GM12891 (cell line): ENCODE measurements at regions not wholly inside any gene's neighbourhood (a gene's known extent, or its start where the extent isn't known, plus 50 kb on each side); places are given as distances from the start of the nearest gene placed in this dataset.

Source experiments
- DNase-seq: peaks from one replicate; pipeline ENCODE4 v3.0.0; 2011; ENCODE audit warnings: low spot score; ENCODE audit not compliant: insufficient read length
- FAIRE-seq: peaks from 2 replicates; lab custom pipeline; 2011; peaks lifted over from hg19 to GRCh38; lab: Jason Lieb, UNC
- PAX5 ChIP-seq: IDR thresholded peaks from 2 replicates; pipeline ENCODE4 v1.6.1; 2011; ENCODE audit warnings: low read length, moderate library complexity, mild to moderate bottlenecking; ENCODE audit not compliant: insufficient read depth, severe bottlenecking
- POLR2A ChIP-seq: IDR thresholded peaks from 2 replicates; pipeline ENCODE4 v1.6.1; 2011; ENCODE audit warnings: low read depth, low read length, control low read depth
- POLR2AphosphoS5 ChIP-seq: IDR thresholded peaks from 2 replicates; pipeline ENCODE4 v1.6.1; 2011; ENCODE audit warnings: low read depth, low read length, control low read depth
- POU2F2 ChIP-seq: IDR thresholded peaks from 2 replicates; pipeline ENCODE4 v1.6.1; 2011; ENCODE audit warnings: low read depth, mild to moderate bottlenecking, control low read depth, low read length, moderate library complexity
- SPI1 ChIP-seq: IDR thresholded peaks from 2 replicates; pipeline ENCODE4 v1.6.1; 2011; ENCODE audit warnings: low read depth, low read length, control low read depth
- TAF1 ChIP-seq: IDR thresholded peaks from 2 replicates; pipeline ENCODE4 v1.6.1; 2011; ENCODE audit warnings: low read depth, low read length, control low read depth

DNA sequence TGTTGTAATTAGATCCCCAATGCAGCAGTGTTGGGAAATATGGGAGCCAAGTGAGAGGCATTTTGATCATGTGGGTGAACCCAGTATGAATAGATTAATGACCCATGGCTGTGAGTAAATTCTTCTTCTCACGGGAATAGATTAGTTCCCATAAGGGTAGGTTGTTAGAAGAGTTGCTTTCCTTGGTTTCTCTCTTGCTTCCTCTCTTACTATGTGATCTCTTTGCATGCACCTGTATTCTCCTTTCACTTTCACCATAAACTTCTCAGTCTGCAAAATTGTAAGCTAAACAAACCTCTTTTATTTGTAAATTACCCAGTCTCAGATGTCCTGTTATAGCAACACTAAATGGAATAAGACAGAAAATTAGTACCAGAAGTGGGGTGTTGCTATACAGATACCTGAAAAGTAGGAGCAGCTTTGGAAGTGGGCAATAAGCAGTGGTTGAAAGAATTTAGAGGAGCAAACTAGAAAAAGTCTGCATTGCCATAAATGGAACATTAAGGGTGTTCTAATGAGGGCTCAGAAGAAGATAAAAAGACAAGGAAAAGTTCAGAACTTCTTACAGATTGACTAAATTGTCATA, 1090.0 kb upstream of the ARRDC3 start:
- no peak for DNase-seq
- FAIRE-seq, result no peak

DNA sequence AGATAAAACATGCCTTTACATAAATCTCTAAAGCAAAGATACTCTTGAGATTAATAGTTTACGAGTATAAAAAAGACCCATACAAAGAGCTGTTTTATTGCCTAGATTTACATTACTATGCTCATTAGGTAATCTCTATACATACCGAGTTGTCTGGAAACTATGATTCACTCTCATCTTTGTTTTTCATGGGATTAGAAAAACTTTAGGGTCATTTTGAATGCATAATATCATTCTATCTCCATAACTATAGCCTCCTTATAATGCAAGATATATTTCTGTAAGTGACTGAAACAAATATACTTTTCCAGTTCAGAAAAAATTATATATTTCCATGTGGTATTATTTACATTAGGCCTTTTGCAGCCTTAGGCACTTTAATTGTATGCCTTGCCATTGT, 1088.7 kb upstream of the ARRDC3 start:
- DNase-seq, result no peak
- no peak for TF ChIP-seq PAX5
- no peak for TF ChIP-seq POLR2AphosphoS5
- no peak for TF ChIP-seq POU2F2
- no peak for TF ChIP-seq SPI1
- no peak for TF ChIP-seq POLR2A
- TF ChIP-seq TAF1, result no peak
- FAIRE-seq, result no peak

More for the DNA sequence above, 1090.0 kb upstream of the ARRDC3 start:
- TF ChIP-seq POLR2AphosphoS5 (no peak), POU2F2 (no peak), PAX5 (no peak), SPI1 (no peak), TAF1 (no peak), POLR2A (no peak)

DNA sequence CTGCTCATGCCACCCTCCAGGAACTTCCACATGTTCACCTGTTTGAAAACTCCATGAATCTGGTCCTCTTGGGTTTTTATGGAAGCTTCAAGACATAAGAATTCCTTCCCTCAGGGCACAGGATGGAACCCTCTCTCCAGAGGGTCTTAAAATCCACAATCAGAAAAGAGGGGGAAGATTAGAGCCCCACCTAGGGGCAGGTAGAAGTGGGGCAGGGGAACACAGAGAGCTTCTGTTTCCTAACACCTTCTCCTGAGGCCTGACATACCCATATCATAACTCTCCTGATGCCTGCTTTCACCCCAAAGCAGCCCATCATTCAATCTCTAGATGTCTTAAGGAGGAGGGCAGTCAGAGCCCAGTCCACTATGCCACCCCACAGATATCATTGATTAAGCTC, 1087.7 kb upstream of the ARRDC3 start:
- no peak for TF ChIP-seq SPI1
- no peak for TF ChIP-seq POU2F2
- no peak for TF ChIP-seq PAX5
- TF ChIP-seq POLR2A, result no peak
- no peak for TF ChIP-seq TAF1
- TF ChIP-seq POLR2AphosphoS5, result no peak

DNA sequence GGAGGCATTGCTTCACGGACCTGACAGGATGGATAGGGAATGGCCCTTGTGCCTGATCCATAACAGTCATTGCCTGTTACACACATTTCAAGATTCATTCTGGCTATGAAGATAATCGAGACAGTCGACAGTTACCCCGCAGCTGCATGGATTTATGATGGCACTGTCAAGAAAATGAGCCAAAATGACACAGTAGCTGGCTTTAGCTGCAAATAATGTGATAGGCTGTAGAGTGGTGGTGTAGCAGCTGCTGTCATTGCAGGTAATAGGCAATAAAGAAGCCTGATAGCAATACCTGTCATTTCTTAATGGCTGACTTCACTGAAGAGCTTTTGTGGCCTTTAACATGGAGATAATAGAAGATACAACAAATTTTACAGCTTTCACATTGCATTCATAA, 1085.2 kb upstream of the ARRDC3 start:
- TF ChIP-seq SPI1, result no peak
- no peak for TF ChIP-seq POLR2AphosphoS5
- TF ChIP-seq POLR2A, result no peak
- TF ChIP-seq PAX5, result no peak
- no peak for TF ChIP-seq POU2F2
- no peak for TF ChIP-seq TAF1
- FAIRE-seq (no peak), DNase-seq (no peak)

More for the DNA sequence above, 1087.7 kb upstream of the ARRDC3 start:
- FAIRE-seq (no peak), DNase-seq (no peak)

DNA sequence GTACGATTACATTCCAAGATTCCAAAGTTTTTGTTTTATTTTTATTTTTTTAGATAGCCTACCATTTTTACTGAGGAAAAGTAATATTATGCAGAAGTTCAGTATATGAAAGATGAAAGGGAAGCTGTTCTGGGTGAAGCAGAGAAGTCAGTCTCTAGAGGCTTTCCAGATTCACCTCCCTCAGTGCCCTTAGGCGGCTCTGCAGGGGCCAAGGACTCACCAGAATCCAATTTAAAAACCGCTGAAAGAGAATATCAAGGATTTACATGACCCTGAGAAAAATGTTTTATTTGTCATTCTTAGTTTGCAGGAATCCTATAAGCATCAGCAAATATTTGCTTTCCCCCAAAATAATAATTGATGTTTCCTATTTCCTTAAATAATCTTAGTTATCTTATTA, 1084.6 kb upstream of the ARRDC3 start:
- FAIRE-seq (no peak), DNase-seq (no peak)
- TF ChIP-seq POLR2A, result no peak
- TF ChIP-seq SPI1, result no peak
- TF ChIP-seq TAF1, result no peak
- TF ChIP-seq PAX5, result no peak
- TF ChIP-seq POLR2AphosphoS5, result no peak
- no peak for TF ChIP-seq POU2F2

DNA sequence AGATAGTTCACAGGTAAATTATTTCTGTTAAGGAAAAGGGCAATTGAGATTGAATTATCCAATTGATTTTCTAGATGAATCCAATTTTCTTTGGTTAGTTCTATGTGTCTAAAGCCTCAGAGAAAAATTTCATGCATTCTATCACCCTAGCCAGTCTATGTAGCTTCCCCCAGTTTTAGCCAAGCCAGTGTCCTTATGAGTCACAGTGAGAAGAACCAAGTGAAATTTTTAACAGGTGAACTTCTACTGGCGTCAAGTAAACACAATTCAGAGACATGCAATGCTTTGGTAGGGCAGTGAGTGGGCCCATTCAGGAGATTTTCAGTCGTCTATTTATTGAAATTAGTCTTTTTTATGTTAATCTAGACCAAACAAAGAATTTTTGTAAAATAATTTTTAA, 1077.4 kb upstream of the ARRDC3 start:
- DNase-seq (no peak), FAIRE-seq (no peak)
- TF ChIP-seq POLR2AphosphoS5 (no peak), POLR2A (no peak), PAX5 (no peak), POU2F2 (no peak)

DNA sequence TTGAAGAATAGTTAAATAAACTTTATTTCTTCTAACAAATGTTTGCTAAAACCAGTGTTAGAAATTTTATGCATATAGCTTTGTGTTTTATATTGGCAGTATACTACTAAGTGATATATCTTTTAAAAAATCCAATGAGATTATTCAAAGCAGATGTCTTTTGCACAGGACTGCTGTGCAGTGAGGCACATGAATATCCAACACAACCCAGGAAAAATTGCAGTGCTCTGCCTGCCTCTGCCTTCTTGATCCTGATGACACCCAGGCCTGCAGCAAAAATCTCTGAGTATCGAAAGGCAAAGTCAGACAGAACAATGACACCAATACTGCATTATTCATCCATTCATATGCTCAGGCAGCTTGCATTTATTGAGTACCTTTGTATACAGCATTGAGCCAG, 1076.5 kb upstream of the ARRDC3 start:
- no peak for TF ChIP-seq SPI1
- TF ChIP-seq POLR2A, result no peak
- TF ChIP-seq PAX5, result no peak
- no peak for TF ChIP-seq POU2F2
- no peak for TF ChIP-seq TAF1
- no peak for TF ChIP-seq POLR2AphosphoS5
- FAIRE-seq (no peak), DNase-seq (no peak)

DNA sequence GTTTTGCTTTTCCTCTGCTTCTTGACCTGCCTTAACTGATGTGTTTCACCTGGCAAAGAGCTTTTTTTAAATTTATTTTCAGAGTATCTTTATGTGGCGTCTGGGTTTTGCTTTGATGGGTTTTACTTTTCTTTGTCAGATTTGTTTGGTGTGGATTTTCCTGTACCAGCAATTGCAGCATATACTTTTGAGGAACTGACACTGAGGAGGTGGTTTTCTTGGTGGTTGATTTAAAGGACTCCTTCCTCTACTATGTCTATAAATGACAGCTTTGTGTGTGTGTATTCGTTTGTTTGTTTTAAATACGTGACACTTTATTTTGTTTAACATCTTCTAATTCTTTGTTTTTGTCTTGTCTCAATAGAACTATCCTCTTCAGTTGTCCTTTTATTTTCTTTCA, 1071.9 kb upstream of the ARRDC3 start:
- peak; percentile 7 for DNase-seq
- FAIRE-seq, result peak; percentile 80
- TF ChIP-seq SPI1 (peak; percentile 99), PAX5 (no peak)

DNA sequence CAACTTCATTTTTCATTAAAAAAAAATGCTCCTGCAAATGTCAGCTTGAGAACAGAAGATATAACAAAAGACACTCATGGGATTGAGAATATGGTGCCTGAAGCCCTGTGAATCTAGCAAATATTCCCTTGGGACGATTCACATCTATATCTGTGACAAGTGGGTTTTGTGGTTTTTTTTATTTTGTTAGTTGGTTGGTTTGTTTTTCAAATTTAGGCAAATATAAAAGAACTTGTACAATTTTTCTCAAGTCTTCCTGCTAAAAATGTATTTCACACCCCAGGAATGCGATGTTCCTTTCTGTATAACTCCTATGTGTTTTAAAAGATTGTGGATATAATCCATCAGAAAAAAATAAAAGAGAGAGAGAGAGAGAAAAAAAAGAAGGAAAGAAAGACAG, 1061.8 kb upstream of the ARRDC3 start:
- TF ChIP-seq POU2F2 (no peak), POLR2AphosphoS5 (no peak), TAF1 (no peak), SPI1 (no peak), POLR2A (no peak), PAX5 (no peak)
- DNase-seq, result no peak
- FAIRE-seq, result no peak

DNA sequence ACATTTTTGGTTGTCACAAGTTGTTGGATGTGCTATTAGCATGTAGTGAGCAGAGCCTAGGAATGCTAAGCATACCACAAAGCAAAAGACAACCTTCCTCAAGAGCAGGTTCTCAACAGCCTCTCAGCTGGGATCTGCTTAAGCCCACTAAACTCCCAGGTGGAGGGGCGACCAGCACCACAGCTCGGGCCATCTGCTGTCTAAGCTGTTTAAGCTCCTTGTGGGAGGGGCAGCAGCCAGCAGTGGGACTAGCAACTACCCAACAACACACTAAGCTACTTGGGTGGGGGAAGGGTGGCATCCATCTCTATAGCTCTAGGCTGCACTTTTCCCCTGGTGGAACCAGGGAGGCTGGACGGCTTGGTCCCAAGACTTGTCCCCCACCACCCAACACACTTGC, 1052.7 kb upstream of the ARRDC3 start:
- DNase-seq (no peak), FAIRE-seq (no peak)
- TF ChIP-seq POU2F2 (no peak), TAF1 (no peak), POLR2AphosphoS5 (no peak), POLR2A (no peak), PAX5 (no peak), SPI1 (no peak)

DNA sequence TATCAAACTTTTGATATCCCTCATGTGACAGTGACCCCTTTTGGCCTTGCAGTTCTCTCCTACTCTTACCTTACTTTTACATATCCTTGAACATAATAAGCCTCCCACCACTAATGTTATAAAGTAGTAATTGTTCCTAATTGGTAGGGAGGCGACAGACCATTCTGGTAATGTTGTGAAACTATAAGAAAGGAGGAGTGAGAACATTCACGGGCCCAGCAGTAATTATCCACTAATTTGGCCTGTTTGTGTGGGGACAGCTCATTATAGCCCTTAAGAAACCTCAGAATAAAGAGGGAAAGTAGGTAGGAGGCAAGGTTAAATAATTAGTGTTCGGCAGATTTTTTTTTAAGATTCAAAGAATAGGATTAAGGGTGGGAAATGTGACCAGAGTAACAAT, 1046.5 kb upstream of the ARRDC3 start:
- TF ChIP-seq POLR2A, result no peak
- no peak for TF ChIP-seq POU2F2
- TF ChIP-seq PAX5, result no peak
- TF ChIP-seq SPI1, result no peak
- no peak for TF ChIP-seq POLR2AphosphoS5
- TF ChIP-seq TAF1, result no peak
- FAIRE-seq (no peak), DNase-seq (no peak)
